IMR-90 (cell line): ENCODE measurements at regions not wholly inside any gene's neighbourhood (a gene's known extent, or its start where the extent isn't known, plus 50 kb on each side); places are given as distances from the start of the nearest gene placed in this dataset.
"Not testable (repeated sequence)": the region's sequence is repeated elsewhere in the genome, so short reads cannot be mapped to it uniquely, and the experiment has no call there.

ENCODE experiments used
- CTCF ChIP-seq: conservative IDR thresholded peaks from 2 replicates; pipeline ENCODE4 v1.5.1; 2012; ENCODE audit warnings: mild to moderate bottlenecking, low read depth, low read length, improper control_type of control experiment
- MXI1 ChIP-seq: IDR thresholded peaks from 2 replicates; pipeline ENCODE4 v1.6.1; 2012; ENCODE audit warnings: low read depth, mild to moderate bottlenecking, low read length, moderate library complexity, borderline replicate concordance
- NFE2L2 ChIP-seq: fragments of 150-350 bp; IDR thresholded peaks from 2 replicates; pipeline ENCODE4 v1.6.1; 2016; ENCODE audit warnings: low read depth, mild to moderate bottlenecking, low read length
- POLR2A ChIP-seq: IDR thresholded peaks from 2 replicates; pipeline ENCODE4 v1.6.1; 2012; ENCODE audit warnings: mild to moderate bottlenecking, low read depth, low read length
- RAD21 ChIP-seq: IDR thresholded peaks from 2 replicates; pipeline ENCODE4 v1.6.1; 2012; ENCODE audit warnings: low read length, improper control_type of control experiment
- RFX5 ChIP-seq: IDR thresholded peaks from 2 replicates; pipeline ENCODE4 v1.8.0; 2012; ENCODE audit warnings: low read depth, mild to moderate bottlenecking, low read length, moderate library complexity
- SMC3 ChIP-seq: fragments of 150-350 bp; IDR thresholded peaks from 2 replicates; pipeline ENCODE4 v1.6.1; 2016; ENCODE audit warnings: low read depth, mild to moderate bottlenecking, antibody characterized with exemption, low read length, moderate library complexity

- TF ChIP-seq RAD21, NFE2L2, SMC3, POLR2A, CTCF, MXI1, RFX5: not testable (repeated sequence)
These were observed 55.1 kb upstream of the MAGEH1 start for GRCh38 chrX:55396836-55397235.
